Ramos (cell line): ENCODE measurements at regions not wholly inside any gene's neighbourhood (a gene's known extent, or its start where the extent isn't known, plus 50 kb on each side); places are given as distances from the start of the nearest gene placed in this dataset.

Experiments used
- in situ Hi-C: fragments of 300-500 bp; cut with MboI; formaldehyde crosslinking; loops from one replicate; pipeline ENCODE4 v1.14.3; 2022; ENCODE audit warnings: low sequenced_read_pairs; ENCODE audit not compliant: unreplicated experiment

GRCh38 chr4:149296503-149296902 is 519.1 kb downstream of the IQCM start:
- in situ Hi-C loops, result no loop called here

GRCh38 chr4:149296084-149296483 is 519.6 kb downstream of the IQCM start:
- in situ Hi-C loops, result no loop called here

DNA sequence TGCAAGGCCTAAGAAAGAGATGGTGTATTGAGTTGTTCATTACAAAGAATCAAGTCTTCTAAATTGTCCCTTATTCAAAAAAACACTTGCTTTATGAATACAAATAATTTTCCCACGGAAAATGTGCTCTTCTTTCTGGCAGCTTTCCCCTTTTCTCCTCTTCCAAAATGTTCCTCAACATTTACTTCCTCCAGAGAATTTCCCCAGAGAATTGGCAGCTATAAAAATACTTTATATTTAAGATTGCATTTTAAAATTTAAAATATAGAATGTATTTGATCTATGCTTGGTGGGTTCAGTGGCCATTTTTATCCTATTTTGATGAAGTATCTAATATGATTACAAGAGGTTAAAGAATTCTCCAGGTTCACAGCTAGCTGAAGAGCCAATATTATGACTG is 521.0 kb downstream of the IQCM start:
- in situ Hi-C loops, result no loop called here

DNA sequence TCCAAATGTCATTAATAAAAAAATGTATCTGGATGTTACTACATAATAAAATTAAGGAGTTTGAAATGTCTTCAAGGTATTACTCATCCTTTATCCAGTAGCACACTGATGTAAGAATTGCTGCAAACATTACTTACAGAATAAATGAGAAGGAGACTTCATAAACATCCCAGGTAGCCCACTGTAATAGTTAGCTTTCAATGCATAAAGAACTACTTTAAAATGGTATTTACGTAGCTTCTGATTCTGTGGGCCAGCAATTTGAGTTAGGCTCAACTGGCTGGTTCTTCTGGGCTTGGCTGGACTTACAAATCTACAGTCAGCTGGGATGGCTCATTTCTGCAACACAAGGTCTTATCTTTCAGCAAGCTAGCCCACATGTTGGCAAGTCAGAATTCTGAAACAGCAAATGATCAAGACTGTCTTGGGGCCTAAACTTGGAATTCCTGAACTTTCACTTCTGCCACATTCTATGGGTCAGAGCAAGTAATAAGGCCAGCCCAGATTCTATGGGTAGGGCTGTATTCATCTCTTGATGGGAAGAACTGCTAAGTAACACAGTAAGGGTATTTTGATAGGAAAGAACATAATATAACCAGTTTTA is 522.5 kb downstream of the IQCM start:
- in situ Hi-C loops, result no loop called here

DNA sequence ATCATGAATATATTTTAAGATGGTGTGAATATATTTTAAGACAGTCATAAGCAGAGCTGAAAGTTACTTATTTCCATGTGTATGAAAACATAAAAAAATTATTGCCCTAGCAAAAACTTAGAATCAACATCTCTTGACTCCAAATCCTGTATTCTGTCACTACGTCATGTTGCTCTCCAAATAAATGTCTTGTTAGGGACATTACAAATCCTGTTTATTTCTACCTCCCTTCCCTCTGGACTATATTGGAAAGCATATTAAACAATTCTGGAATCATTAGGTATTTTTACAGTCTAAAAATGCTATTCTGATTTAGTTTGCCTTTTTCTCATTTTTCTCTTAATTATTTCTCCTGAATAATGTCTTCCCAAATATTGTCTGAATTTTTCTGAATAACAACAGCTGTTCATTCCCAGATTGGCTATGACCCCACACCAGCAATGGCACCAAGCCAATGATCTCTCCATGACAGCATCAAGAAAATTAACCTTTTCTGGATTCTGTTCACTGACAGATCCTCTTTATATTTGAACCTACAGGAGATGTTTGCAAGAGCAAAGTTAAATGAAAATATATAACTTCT is 523.1 kb downstream of the IQCM start:
- in situ Hi-C loops, result no loop called here

GRCh38 chr4:149291463-149291862 is 524.2 kb downstream of the IQCM start:
- in situ Hi-C loops, result no loop called here

DNA sequence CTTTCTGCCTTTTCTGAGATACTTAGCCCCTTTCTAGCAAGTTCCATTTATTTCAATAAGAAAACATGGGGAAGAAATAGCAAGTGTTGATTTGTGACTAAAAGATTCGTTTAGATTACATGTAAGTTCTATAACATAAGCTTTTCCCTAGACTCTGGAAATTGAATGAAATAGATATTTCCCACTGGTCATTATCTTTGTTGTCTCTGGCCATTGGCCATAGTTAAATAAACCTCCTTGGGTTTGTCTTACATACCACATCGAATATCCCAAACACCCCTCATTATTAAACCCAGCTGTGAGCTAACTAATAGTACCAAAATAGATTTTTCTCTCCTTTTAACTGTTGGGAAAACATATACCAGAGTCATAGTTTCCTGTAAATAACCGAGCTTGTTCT is 534.8 kb downstream of the IQCM start:
- in situ Hi-C loops, result no loop called here

GRCh38 chr4:149279776-149280175 is 535.9 kb downstream of the IQCM start:
- in situ Hi-C loops, result no loop called here

GRCh38 chr4:149279331-149279730 is 536.3 kb downstream of the IQCM start:
- in situ Hi-C loops, result no loop called here

DNA sequence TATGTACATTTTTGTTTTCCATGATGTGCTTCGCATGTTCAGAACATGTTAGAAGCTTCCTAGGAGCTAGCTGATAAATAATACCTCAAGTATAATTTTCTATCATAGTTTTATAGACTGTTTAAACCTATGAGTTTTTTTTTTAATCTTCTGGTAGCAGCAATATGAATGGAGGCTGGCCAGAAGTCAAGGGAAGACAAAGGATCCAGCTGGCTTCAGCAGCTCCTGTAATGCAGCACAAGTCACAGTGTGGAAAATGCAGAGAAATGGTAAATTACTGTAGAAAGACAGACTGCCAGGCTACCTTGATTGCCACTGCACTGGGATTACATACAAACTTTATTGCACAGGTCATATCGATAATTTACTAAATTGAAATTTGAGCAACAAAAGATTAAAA is 537.9 kb downstream of the IQCM start:
- in situ Hi-C loops, result no loop called here

GRCh38 chr4:149269835-149270234 is 545.8 kb downstream of the IQCM start:
- in situ Hi-C loops, result loop anchor here (25.0 kb wide), 1 partner anchor 1283 kb away; no protein-coding TSS in a partner anchor

- in situ Hi-C loops, result loop anchor here (25.0 kb wide), 1 partner anchor 1279 kb away; no protein-coding TSS in a partner anchor
Measured at GRCh38 chr4:149266301-149266700, 549.3 kb downstream of the IQCM start.

DNA sequence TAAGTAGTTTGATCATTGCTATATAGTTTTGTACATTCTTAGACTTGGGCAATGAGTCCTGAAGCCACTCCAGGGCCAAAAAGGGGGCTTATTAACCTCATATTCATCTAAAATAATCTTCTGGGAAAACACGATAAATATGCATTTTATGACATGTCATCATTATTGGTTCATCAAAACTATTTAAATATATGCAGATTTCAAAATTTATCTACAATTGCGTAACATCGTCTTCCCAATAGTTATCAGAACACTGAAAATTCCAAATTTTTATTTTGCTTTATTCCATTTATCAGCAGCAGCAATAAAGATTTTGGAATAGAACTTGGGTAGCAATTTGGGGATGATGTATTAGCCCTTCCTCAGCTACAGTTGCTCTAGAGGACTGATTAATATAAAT is 550.0 kb downstream of the IQCM start:
- in situ Hi-C loops, result loop anchor here (25.0 kb wide), 1 partner anchor 1278 kb away; no protein-coding TSS in a partner anchor

- in situ Hi-C loops, result loop anchor here (25.0 kb wide), 1 partner anchor 1277 kb away; no protein-coding TSS in a partner anchor
Measured at GRCh38 chr4:149264093-149264733, 551.4 kb downstream of the IQCM start.

GRCh38 chr4:149248191-149248764 is 567.4 kb downstream of the IQCM start:
- in situ Hi-C loops, result no loop called here

DNA sequence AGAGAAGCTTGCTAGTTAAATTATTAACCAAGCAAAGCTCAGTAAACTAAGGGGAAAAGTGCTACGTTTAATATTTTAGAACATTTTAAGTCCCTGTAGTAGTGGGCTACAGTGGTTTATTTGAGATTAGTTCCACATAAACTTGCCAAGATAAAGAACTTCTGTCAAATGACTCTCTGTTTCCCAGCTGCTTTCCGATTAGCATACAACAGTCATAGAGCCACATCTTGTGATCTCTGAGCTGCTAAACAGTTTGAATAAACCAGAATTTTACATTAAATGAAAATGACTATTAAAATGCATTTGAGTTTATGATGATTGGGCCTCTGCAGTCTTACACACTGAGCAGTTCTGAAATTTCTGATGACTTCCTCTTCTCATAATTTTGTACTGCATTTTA is 568.5 kb downstream of the IQCM start:
- in situ Hi-C loops, result no loop called here

- in situ Hi-C loops, result no loop called here
Measured at GRCh38 chr4:149245333-149245732, 570.3 kb downstream of the IQCM start.

GRCh38 chr4:149238097-149238496 is 577.5 kb downstream of the IQCM start:
- in situ Hi-C loops, result no loop called here

GRCh38 chr4:149234798-149235197 is 580.8 kb downstream of the IQCM start:
- in situ Hi-C loops, result no loop called here

DNA sequence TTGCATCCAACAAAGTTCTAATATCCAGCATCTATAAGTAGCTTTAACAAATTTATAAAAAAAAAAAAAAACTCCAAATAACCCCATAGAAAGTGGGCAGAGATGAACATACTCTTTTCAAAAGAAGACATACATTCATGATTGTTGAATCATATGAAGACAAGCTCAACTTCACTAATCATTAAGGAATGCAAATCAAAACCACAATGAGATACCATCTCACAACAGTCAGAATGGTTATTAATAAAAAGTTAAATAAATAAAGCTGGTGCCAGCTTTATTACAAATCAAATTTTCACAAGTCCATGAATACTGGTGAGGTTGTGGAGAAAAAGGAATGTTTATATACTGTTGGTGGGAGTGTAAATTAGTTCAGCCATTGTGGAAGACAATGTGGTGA is 592.0 kb downstream of the IQCM start:
- in situ Hi-C loops, result no loop called here

GRCh38 chr4:149218672-149219071 is 597.0 kb downstream of the IQCM start:
- in situ Hi-C loops, result no loop called here
